COLO829 (cell line): ENCODE measurements at regions not wholly inside any gene's neighbourhood (a gene's known extent, or its start where the extent isn't known, plus 50 kb on each side); places are given as distances from the start of the nearest gene placed in this dataset.
A peak's percentile ranks its signal among the peaks of the same experiment; 100 is the strongest.
"Not testable (repeated sequence)": the region's sequence is repeated elsewhere in the genome, so short reads cannot be mapped to it uniquely, and the experiment has no call there.

Source experiments
- DNase-seq: peaks from one replicate; pipeline ENCODE4 v3.0.0; 2012; ENCODE audit warnings: low spot score

- not testable (repeated sequence) for DNase-seq
These were observed 80.7 kb downstream of the SPTSSA start for GRCh38 chr14:34381304-34381703.

- DNase-seq, result no peak
These were observed 81.6 kb downstream of the SPTSSA start for GRCh38 chr14:34380471-34380845.

GRCh38 chr14:34379816-34380470 lies 82.1 kb downstream of the SPTSSA start:
- DNase-seq, result no peak

GRCh38 chr14:34376649-34377267 lies 85.3 kb downstream of the SPTSSA start:
- no peak for DNase-seq

- peak; percentile 52 for DNase-seq
These were observed 86.9 kb downstream of the SPTSSA start for GRCh38 chr14:34374998-34375740.

- no peak for DNase-seq
These were observed 88.8 kb downstream of the SPTSSA start for GRCh38 chr14:34373191-34373590.

GRCh38 chr14:34372786-34373185 lies 89.3 kb downstream of the SPTSSA start:
- DNase-seq, result no peak

- no peak for DNase-seq
These were observed 92.4 kb downstream of the SPTSSA start for GRCh38 chr14:34369648-34370030.

GRCh38 chr14:34368971-34369647 lies 92.9 kb downstream of the SPTSSA start:
- no peak for DNase-seq

- DNase-seq, result no peak
These were observed 93.7 kb downstream of the SPTSSA start for GRCh38 chr14:34368115-34368970.

GRCh38 chr14:34365309-34365915 lies 96.6 kb downstream of the SPTSSA start:
- no peak for DNase-seq

GRCh38 chr14:34364201-34364600 lies 97.8 kb downstream of the SPTSSA start:
- DNase-seq, result no peak

GRCh38 chr14:34363733-34364134 lies 98.3 kb downstream of the SPTSSA start:
- DNase-seq, result no peak

- DNase-seq, result no peak
These were observed 99.3 kb downstream of the SPTSSA start for GRCh38 chr14:34362641-34363251.

GRCh38 chr14:34361504-34362011 lies 100.5 kb downstream of the SPTSSA start:
- no peak for DNase-seq

- DNase-seq, result no peak
These were observed 102.5 kb downstream of the SPTSSA start for GRCh38 chr14:34359420-34360117.

- no peak for DNase-seq
These were observed 105.8 kb downstream of the SPTSSA start for GRCh38 chr14:34356264-34356654.

- DNase-seq, result peak; percentile 79
These were observed 106.3 kb downstream of the SPTSSA start for GRCh38 chr14:34355584-34356263.

GRCh38 chr14:34354556-34354955 lies 107.5 kb downstream of the SPTSSA start:
- no peak for DNase-seq
